HG03342 (cell line): ENCODE measurements at regions not wholly inside any gene's neighbourhood (a gene's known extent, or its start where the extent isn't known, plus 50 kb on each side); places are given as distances from the start of the nearest gene placed in this dataset.

Experiments used
- ATAC-seq: cut with Tn5 transposase; IDR thresholded peaks from one replicate; pipeline ENCODE4 v1.9.1; 2021; ENCODE audit warnings: mild to moderate bottlenecking, moderate library complexity; ENCODE audit not compliant: unreplicated experiment

DNA sequence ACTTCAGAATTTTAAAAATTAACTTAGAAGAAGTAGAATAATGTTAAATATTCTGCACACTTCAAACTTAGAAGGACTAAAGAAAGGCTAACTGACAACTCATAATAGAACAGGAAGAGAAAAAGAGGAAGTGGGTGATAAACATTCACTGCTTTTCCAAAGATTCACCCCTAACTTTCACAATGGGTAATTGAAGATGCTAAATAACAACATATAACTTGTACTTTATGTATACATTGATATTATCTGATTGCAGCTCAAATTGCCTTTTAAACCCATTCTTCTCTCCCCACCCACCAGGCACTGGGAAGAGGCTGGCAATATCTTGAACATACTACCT is 376.6 kb downstream of the EFNA5 start:
- peak; percentile 72 for ATAC-seq

DNA sequence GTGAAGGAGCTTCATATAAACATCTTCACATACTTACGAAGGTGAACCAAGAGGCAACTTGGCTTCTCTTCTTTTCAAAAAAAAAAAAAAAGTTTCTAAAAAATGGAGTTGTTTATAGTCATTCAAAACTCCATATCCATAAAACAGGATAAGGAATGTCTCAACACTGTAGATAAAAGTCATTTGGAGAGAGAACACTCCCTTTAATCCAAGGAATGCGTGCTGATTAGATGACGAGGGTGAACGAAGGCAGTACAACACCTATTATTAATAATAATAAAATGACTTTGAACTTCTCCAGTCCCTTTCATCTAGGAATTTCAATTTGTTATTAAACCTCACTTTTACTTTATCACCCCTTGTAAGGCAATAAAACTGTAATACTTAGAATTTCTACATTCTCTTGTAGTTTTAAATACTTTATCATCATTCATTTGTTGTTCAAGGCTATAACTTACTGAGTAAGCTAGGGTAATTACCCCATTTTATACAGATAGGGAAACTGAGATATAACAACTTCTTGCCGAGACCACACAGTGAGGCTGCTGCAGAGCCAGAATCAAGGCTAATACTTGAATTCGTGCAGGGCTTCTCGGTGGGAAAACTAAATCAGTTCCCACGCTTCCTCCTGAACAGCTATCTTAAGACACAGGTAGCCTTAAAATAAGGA is 377.1 kb downstream of the EFNA5 start:
- ATAC-seq = peak; percentile 16

DNA sequence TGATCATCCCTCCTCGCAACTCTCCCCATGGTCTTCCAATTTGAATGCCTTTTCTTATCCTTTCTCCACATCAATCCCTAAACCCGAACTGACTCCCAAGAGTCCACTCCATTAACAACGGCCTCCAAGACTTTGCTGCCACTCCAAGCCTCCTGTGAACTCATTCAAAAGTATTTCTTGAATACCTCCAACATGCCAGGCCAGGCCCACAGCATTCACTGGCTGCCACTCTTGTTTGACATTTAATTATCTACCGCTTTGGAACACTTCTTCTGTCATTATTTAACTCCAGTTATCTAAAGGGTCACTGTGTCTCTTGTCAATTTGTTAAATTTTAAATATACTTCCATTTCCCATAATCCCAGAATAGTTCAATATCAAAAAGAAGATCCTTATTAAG is 378.9 kb downstream of the EFNA5 start:
- ATAC-seq = no peak

DNA sequence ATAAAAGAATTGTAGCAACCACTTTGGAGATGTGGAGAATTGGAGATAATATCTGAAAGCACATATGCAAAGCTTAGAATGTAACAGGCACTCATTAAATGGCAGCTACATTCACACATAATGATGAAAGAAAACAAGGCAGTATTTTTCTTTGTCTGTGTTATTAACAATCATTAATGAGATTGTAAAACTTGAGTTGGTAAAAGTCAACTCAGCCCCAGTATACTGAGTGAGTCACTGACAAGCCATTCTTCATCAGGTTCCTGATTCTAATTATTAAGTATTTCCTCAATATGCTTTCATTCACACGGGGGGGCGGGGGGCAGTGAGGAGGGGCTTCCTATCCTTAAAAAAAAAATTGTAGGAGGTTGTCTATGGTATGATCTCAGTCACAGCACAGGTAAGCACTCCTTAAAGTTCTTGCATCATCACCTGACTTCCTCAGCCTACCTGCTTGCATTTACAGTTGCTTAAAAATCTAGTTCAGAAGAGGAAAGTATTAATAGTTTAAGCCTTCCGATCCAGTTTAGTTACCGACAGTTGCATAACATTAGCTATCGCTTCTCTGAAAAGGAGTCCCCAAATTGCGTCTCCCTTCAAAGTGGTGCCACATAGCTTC is 379.8 kb downstream of the EFNA5 start:
- ATAC-seq = no peak

DNA sequence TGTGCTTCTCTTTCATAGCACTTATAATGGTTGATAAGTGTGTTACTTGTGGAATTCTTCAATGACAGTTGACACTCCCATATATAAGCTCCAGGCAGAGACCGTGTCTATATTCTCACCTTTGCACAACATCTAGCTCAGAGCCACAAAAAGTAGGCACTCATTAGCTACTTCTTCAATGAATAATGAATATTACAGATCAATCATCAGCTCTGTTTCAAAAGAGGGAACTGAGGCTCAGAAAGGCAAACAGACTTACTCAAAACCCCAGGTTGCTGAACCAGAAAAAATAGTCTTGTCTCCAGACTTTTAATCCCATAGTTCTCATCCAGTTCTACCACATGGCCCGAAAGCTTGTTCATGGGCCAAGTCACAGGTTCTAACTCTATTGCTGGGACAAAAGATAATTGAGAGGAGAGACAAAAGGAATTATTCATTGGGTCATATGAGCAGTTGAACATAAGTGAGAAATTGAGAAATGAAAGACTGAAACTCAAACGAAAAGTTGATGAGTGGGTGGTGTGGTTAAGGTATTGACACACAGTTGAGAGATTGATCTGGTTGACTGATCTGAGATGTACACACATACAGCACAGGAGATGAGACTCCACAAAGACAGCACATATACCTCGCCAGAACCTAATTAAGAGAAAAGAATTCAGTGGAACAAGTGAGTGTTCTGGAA is 381.6 kb downstream of the EFNA5 start:
- ATAC-seq = peak; percentile 85

DNA sequence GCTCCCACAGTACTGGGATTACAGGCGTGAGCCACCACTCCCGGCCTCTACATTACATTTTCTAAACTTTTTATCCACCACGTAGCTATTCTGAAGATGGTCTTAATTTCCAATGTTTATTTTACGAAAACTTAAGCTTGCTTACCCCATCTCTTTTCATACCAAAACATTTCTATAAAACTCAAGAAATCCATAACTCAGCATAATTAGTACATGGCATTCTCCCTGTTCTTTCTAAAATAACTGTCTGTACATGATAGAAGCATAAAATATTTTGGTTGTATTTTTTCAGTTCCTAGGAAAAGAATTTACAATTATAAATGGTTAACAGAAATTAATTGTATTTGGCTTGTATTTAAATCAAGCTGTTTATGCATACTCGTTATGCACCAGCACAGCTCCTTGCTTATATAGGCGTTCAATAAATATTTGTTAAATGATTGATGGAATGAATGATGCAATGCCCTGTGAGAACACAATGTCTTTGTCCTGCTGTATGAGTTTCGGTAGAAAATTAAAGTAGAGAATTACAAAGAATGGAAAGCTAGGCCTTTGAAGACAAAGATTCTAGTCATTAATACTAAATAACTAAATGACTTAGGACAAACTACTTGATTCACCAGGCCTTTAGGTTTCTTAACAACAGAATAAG is 384.2 kb downstream of the EFNA5 start:
- ATAC-seq = no peak

DNA sequence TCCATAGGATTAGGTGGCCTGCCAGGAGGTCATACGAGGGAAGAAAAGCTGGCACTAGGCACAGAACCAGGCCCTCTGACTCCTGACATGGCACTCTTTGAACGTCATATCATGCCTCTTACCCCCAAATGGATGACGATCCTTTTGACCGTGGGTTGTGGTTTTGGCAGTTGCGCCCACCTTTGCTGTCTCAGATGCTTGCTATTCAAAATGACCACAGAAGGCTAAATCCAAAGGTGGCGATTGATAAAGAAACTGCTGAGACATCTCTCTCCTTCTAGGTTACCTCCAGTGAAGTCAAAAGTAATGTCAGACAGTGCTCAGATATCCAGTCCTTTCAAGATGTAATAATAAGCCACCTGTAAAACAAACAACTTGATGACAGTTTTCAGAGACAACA is 385.0 kb downstream of the EFNA5 start:
- peak; percentile 25 for ATAC-seq

DNA sequence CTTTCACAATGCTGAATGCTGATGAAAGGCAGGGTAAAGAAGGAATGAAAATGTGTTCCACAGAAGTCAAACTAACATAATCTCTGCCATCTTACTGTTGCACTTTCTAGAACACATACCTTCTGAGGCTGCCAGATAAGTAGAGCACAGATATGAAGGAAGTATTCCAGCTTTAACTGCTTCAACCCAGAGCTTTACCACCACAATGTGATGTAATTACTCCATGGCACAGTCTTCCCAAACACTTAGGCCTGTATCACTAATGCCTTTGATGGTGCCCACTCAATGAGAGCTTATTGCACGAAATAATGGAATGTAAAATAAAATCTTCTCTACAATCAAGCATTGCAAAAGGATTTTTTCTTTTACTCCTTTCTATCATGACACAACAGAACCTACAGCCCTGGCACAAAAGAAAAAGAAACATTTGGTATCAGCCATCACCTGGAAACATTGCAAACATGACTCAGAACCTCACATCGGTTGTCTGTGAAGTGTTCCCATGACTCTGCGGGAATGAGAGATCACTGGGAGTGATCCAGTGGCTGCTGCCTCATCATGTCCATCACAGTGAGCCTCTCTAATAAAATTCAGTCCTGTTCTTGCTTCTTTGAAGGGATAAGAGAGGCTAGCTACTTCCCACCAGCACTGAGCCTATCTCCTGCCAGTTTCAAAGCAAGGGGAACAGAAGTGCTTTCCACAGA is 385.8 kb downstream of the EFNA5 start:
- no peak for ATAC-seq

DNA sequence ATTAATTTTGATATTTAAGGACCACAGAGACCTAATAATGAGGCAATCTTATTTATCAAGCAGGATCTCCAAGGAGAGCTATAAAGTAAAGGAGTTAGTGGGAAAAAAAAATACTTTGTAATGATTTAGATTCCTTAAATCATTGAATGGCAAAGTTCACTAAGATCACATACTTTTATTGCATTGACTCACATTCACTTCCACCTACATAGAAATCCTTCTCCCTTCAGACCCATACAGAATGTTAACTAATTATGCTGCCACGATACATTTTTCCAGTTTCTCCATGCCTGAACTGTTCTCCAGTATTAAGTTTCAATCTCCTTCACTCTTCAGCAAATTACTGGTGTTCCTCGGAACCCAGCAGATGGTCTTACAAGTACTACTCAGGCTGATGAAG is 388.7 kb downstream of the EFNA5 start:
- no peak for ATAC-seq

DNA sequence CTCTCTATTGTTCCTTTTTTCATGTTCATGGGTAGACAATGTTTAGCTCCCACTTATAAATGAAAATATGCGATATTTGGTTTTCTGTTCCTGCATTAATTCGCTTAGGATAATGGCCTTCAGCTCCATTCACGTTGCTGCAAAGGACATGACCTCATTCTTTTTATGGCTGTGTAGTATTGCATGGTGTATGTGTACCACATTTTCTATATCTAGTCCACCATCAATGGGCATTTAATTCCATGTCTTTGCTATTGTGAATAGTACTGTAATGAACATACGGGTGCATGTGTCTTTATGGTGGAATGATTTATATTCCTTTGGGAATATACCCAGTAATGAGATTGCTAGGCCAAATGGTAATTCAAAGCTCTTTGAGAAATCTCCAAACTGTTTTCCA is 392.0 kb downstream of the EFNA5 start:
- no peak for ATAC-seq

DNA sequence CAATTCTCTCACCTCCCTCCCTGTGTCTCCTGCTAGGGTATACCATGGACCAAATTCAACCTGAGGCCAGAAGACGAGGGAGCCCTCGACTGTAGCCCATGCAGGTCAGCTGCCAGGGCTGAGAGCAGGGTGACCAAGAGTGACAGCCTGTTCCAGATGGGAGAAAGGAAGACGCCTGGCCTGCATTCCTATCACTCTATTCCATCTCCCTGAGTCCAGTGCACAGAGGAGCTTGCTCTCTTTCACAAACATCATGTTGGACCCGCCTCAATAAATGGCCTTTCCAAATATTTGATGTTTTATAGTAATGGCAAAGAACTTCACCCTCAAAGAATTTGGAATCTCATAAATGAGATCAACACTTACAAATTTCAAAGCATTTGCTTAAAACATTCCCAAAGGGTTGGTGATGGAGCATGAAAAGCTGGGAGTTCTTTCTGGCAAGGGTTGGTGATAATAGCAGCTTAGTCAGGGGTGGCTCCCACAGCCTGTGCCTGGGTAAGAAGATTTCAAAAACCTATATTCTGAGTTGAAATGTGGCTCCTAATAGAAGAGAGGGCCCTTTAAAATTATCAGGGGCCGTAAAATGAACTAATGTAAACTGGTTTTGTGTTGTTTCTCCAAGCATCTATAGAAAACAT is 393.1 kb downstream of the EFNA5 start:
- ATAC-seq = no peak

DNA sequence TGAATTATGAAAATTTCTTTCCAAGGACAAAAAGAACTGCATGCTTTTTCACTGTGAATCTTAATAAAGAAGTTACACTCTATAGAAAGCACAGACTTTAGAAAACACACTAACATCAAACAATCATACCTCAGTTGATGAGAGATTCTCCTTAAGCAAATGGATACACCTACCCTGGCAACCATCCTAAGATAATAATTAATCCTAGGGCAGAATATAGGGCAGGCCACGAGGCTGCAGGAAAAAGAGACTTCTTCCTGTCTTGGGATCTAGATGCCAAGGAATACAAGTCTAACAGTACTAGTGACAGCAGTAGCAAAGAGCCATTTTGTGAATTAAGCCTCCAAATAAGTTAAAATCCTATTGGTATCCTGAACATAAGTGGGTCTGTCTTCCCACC is 395.4 kb downstream of the EFNA5 start:
- no peak for ATAC-seq

DNA sequence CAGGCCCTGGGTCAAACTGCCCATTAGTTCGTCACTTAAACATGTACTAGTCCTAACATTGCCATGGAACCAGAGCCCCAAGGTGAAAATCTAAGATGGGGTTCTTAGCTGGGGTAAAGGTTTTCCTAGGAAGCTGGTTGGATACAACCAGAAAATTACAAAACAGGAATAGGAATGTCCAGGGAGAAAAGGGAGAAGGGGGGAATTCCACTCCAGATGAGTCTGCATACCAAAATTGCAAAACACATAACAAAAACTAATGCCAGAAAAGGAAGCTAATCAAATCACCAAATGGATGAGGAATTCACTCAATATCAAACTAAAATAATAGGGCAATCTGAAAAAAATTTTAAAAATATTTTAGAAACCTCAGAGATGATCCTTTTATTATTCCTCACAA is 396.2 kb downstream of the EFNA5 start:
- ATAC-seq = no peak

DNA sequence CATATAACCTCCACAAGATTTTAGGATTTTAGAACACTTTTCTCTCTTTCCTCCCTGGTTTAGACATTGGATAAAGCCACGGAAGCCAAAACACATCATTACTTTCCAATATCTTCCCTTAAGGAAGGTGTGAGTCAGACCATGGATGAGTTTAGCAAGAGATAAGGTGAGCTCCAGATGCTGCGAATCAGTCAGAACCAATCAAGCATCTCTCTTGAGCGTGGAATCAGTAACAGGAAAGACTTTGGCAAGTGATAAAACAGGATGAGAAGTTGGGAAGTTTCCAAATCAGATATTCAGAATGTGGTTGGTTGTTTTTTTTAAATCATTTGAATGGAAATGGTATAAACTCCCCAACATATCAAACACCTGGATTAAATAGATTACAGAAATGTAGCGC is 397.8 kb downstream of the EFNA5 start:
- no peak for ATAC-seq

DNA sequence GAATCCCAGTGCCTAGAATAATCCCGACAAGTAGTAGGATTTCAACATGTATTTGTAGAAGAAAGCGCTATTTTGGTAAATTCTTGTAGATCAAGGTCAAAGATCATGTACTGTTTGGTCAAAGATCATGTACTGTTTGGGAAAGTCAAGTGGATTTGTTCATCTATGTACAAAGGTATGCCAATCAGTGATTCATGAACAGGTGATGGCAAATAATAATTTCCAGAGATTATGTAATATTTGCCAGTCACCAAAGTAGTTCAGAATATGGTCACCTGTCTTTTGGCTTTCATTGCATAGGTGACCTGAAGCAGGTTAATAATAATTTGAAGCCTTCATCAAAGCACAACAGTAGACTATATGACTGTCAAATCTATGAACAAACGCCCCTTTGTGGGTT is 398.2 kb downstream of the EFNA5 start:
- no peak for ATAC-seq

DNA sequence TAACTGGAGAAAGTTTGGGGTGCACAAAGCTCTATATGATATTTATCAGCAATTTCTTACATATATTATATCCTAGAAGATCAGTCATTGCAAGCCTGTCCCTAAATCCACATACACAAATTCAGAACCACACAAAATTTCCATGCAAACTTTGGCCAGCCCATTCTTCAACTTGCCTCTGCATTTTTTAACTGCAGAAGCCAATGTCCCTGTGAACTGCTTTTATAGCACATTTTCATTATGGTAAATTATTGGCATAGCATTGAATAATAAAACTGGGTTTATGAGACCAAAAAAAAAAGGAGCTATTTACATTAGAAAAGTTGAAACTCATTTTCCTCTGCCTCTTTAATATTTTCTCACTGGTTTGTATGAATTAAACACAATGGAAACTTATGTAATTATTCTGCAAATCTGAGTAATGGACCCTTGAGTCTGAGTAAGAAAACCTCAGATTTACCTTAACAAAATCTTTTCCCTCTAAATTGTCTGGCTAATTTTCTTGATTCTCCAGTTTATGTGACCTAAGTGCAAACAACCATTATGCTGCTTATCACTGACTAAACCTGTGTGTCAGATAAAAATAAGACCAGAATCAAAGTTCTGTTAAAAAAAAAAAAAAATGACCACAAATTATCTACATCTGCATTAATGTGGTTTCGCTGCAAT is 398.9 kb downstream of the EFNA5 start:
- no peak for ATAC-seq

DNA sequence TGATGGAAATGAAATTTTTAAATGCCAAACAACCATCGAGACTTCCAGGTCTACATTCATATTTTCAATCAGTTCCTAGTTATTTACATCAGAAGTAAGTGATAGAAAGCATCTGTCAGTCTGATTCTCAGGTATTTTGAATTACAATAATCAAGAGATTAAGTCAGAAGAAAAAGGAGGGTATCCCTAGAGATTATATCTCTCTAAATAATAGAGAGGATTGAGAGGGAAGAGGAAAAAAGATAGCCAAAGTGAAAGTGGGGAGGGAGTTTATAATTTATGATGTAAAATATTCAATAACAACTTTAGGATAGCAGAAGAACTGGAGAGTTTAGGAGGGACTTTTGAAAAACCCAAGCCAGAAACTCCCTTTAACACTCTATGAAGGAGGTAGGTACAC is 400.2 kb downstream of the EFNA5 start:
- ATAC-seq = no peak

DNA sequence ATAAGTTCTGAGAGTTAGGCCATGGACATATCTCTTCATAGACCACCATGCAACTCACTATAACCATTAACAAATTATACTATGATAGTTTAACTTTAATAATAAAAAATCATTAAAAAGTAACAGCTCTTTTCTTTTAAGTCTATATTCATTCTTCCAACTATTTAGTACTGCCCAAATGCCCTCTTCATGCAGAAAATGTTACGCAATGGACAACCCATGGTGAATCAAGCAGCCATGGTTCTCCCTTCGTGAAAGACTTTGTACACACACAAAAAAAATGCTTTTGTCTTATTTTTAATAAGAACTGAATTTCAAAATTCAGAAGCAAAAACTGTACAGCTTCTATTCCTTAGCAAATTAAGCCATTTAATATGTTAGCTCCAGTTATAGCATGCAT is 401.1 kb downstream of the EFNA5 start:
- no peak for ATAC-seq

DNA sequence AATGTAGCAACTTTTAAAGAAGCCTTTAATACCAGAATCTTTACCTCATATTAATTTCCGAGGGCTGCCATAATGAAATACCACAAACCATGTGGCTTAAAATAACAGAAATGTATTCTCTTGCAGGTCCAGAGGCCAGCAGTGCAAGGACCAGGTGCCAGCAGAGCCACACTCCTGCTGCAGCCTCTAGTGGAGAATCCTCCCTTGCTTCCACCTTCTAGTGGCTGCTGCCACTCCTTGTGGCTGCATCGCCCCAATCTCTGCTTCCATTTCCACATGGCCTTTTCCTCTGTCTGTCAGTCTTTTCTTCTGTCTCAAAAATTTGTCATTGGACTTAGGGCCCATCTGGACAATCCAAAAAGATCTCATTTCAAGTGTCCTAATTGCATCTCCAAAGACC is 401.5 kb downstream of the EFNA5 start:
- no peak for ATAC-seq

DNA sequence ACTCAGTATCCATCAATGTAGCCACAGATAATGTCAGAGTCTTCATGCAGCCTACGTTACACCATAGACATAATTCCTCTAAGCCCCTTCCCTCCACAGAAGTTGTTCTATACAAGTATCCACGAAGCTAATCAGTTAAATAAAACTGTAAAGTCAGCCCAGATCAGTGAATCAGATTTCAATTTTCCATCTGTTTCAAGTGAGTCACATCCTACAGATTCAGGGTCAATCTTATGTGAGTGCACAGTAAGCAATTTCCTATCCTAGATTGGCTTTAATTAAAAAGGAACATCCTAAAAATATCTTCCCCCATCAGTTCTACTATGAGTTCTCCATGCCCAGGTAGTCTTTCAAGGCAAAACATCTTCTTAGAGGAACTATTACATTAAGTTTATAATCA is 402.5 kb downstream of the EFNA5 start:
- no peak for ATAC-seq
